A673 (cell line): ENCODE measurements at regions not wholly inside any gene's neighbourhood (a gene's known extent, or its start where the extent isn't known, plus 50 kb on each side); places are given as distances from the start of the nearest gene placed in this dataset.

Source experiments
- CTCF ChIP-seq: fragments of 300-800, 200-600 bp; sonication (generic); conservative IDR thresholded peaks from 2 replicates; pipeline ENCODE4 v1.5.1; 2017; ENCODE audit warnings: low read depth, mild to moderate bottlenecking, antibody characterized with exemption, low read length, moderate library complexity, mixed read lengths
- EZH2 ChIP-seq: fragments of 200-600 bp; sonication (generic); IDR thresholded peaks from 2 replicates; pipeline ENCODE4 v1.6.1; 2017; ENCODE audit warnings: borderline replicate concordance, low read depth, mild to moderate bottlenecking, mixed read lengths, antibody characterized with exemption, low read length; ENCODE audit not compliant: poor library complexity, severe bottlenecking

DNA sequence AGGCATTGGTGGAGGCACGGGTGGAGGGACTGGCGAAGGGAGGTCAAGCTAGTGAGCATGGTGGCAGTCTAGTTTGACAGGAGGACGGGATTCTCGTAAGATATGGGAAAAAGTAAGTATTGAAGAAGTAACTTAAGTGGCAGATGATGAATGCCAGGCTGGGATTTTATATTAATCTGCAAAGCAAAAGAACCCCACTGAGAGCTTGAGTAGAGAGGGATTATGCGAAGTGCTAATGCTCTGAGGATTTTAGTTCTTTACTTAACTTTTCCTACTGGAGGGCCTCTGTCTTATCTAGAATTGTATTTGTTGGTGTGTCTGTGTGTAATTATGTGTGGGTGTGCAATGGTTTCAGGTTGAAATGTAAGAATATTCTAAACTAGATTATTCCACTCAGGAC is 327.9 kb downstream of the FAT4 start:
- TF ChIP-seq CTCF (no peak), EZH2 (no peak)
